ENCODE measurements at regions not wholly inside any gene's neighbourhood (a gene's known extent, or its start where the extent isn't known, plus 50 kb on each side); places are given as distances from the start of the nearest gene placed in this dataset.
"Not testable (repeated sequence)": the region's sequence is repeated elsewhere in the genome, so short reads cannot be mapped to it uniquely, and the experiment has no call there.

GRCh38 chrX:115840729-115841409, 279.9 kb downstream of the PLS3 start:
- H3K9ac ChIP-seq (ENCODE audit: extremely low read depth, low read length, poor library complexity, severe bottlenecking); H3K4me1 Mint-ChIP-seq; DNase-seq; H3K27ac ChIP-seq (ENCODE audit: low read depth, low read length); H3K9me3 ChIP-seq (ENCODE audit: control insufficient read depth, low read length); H3K36me3 Mint-ChIP-seq (ENCODE audit: low read depth); H3K27me3 Mint-ChIP-seq (ENCODE audit: insufficient read depth); H3K4me1 ChIP-seq (ENCODE audit: control insufficient read depth, insufficient read depth, low read length); H3K9me3 Mint-ChIP-seq; H3K36me3 ChIP-seq (ENCODE audit: control insufficient read depth, insufficient read depth, low read length); H3K27me3 ChIP-seq (ENCODE audit: control insufficient read depth, insufficient read depth, low read length, poor library complexity, severe bottlenecking); H3K27ac Mint-ChIP-seq; H3K4me3 ChIP-seq (ENCODE audit: low read length): not testable (repeated sequence)
- WGBS, 2 experiments (ENCODE audit: insufficient coverage in 1 of 2, insufficient read length in 1 of 2) = no CpG with 5 or more reads among the region's 33 CpGs
- peak overlapping the region; percentile 45 for H3K4me3 Mint-ChIP-seq

DNA sequence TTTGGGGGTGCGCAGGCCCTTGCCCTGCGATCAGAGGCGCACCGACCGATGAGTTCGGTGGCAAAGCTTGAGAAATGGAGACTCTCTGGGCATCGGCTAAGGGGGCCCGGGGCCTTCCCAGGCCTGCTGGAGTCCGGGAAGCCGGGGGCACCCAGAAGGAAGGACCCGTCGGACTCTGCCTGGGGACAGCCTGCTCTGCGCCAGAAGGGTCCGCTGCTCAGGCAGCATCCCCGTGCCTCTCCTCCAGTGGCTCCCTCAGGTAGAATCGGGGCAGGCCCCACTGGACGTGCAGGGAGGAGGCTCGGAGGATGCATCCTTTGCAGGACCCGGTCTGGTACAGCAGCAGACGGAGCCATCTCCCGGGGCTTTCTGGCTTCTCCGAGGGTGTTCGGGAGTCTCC, 290.0 kb downstream of the PLS3 start:
- not testable (repeated sequence) for H3K27me3 ChIP-seq (ENCODE audit: control insufficient read depth, insufficient read depth, low read length, poor library complexity, severe bottlenecking); H3K9me3 ChIP-seq (ENCODE audit: control insufficient read depth, low read length); H3K36me3 Mint-ChIP-seq (ENCODE audit: low read depth); H3K4me1 ChIP-seq (ENCODE audit: control insufficient read depth, insufficient read depth, low read length); H3K27me3 Mint-ChIP-seq (ENCODE audit: insufficient read depth); DNase-seq; H3K9me3 Mint-ChIP-seq; H3K4me3 Mint-ChIP-seq; H3K4me1 Mint-ChIP-seq; H3K9ac ChIP-seq (ENCODE audit: extremely low read depth, low read length, poor library complexity, severe bottlenecking); H3K4me3 ChIP-seq (ENCODE audit: low read length); H3K27ac Mint-ChIP-seq; H3K36me3 ChIP-seq (ENCODE audit: control insufficient read depth, insufficient read depth, low read length); H3K27ac ChIP-seq (ENCODE audit: low read depth, low read length)
- no CpG with 5 or more reads among the region's 23 CpGs for WGBS, 2 experiments (ENCODE audit: insufficient coverage in 1 of 2, insufficient read length in 1 of 2)

DNA sequence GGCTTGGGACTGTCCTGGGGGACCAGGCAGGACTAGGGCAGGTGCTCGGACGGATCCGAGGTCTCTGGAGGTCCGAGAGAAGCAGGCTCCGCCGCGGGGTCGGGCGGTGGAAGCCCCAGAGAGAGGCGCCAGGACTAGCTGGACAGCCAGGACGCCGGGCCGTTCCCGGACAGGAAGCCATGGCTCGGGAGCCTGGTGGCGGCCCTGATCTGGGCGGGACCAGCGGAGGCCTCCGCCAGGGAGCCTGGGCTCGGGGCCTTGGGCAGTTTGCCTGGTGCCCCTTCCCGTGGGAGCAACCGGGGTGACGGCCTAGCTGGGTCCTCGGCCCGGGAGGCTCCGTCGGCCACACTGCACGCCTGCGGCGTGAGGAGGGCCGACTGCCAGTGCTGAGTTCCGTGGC, 292.3 kb downstream of the PLS3 start:
- 95 to 100% methylated on average over 8 to 11 of the region's 32 CpGs for WGBS, 2 experiments (ENCODE audit: insufficient coverage in 1 of 2, insufficient read length in 1 of 2)
- not testable (repeated sequence) for H3K9me3 Mint-ChIP-seq; H3K9me3 ChIP-seq (ENCODE audit: control insufficient read depth, low read length); H3K27ac Mint-ChIP-seq; DNase-seq; H3K4me1 ChIP-seq (ENCODE audit: control insufficient read depth, insufficient read depth, low read length); H3K9ac ChIP-seq (ENCODE audit: extremely low read depth, low read length, poor library complexity, severe bottlenecking); H3K36me3 ChIP-seq (ENCODE audit: control insufficient read depth, insufficient read depth, low read length); H3K4me3 ChIP-seq (ENCODE audit: low read length); H3K27ac ChIP-seq (ENCODE audit: low read depth, low read length); H3K4me3 Mint-ChIP-seq; H3K36me3 Mint-ChIP-seq (ENCODE audit: low read depth); H3K4me1 Mint-ChIP-seq; H3K27me3 ChIP-seq (ENCODE audit: control insufficient read depth, insufficient read depth, low read length, poor library complexity, severe bottlenecking); H3K27me3 Mint-ChIP-seq (ENCODE audit: insufficient read depth)

DNA sequence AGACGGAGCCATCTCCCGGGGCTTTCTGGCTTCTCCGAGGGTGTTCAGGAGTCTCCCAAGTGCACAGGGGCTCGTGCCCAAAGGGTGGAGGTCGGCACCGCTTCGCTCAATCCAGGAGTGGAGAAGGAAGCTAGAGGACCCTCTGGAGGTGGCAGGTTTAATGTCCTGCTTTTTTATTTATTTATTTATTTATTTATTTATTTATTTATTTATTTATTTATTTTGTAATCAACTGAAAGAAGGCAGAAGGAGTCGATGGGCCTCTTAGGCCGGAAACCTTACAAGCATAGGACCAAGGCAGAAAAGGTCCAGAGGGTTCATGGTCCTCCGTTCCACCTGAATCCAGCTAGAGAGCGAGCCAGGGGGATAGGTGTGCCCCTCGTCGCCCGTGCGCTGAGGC, 289.4 kb upstream of the AGTR2 start:
- not testable (repeated sequence) for H3K9me3 ChIP-seq (ENCODE audit: control insufficient read depth, low read length); H3K27ac ChIP-seq (ENCODE audit: low read depth, low read length); DNase-seq; H3K27me3 Mint-ChIP-seq (ENCODE audit: insufficient read depth); H3K4me3 Mint-ChIP-seq; H3K4me3 ChIP-seq (ENCODE audit: low read length); H3K4me1 ChIP-seq (ENCODE audit: control insufficient read depth, insufficient read depth, low read length); H3K27me3 ChIP-seq (ENCODE audit: control insufficient read depth, insufficient read depth, low read length, poor library complexity, severe bottlenecking); H3K4me1 Mint-ChIP-seq; H3K27ac Mint-ChIP-seq; H3K9ac ChIP-seq (ENCODE audit: extremely low read depth, low read length, poor library complexity, severe bottlenecking); H3K36me3 ChIP-seq (ENCODE audit: control insufficient read depth, insufficient read depth, low read length); H3K36me3 Mint-ChIP-seq (ENCODE audit: low read depth); H3K9me3 Mint-ChIP-seq
- no CpG with 5 or more reads among the region's 15 CpGs for WGBS, 2 experiments (ENCODE audit: insufficient coverage in 1 of 2, insufficient read length in 1 of 2)

- WGBS, 2 experiments (ENCODE audit: insufficient coverage in 1 of 2, insufficient read length in 1 of 2) = no CpG with 5 or more reads among the region's 13 CpGs
- not testable (repeated sequence) for H3K9ac ChIP-seq (ENCODE audit: extremely low read depth, low read length, poor library complexity, severe bottlenecking); H3K4me1 Mint-ChIP-seq; H3K27ac ChIP-seq (ENCODE audit: low read depth, low read length); H3K27ac Mint-ChIP-seq; H3K27me3 Mint-ChIP-seq (ENCODE audit: insufficient read depth); H3K36me3 Mint-ChIP-seq (ENCODE audit: low read depth); H3K9me3 ChIP-seq (ENCODE audit: control insufficient read depth, low read length); H3K4me3 Mint-ChIP-seq; H3K9me3 Mint-ChIP-seq; DNase-seq; H3K27me3 ChIP-seq (ENCODE audit: control insufficient read depth, insufficient read depth, low read length, poor library complexity, severe bottlenecking); H3K4me1 ChIP-seq (ENCODE audit: control insufficient read depth, insufficient read depth, low read length); H3K36me3 ChIP-seq (ENCODE audit: control insufficient read depth, insufficient read depth, low read length); H3K4me3 ChIP-seq (ENCODE audit: low read length)
Measured at GRCh38 chrX:115884121-115884520, 286.4 kb upstream of the AGTR2 start.

GRCh38 chrX:115888041-115888440, 282.5 kb upstream of the AGTR2 start:
- not testable (repeated sequence) for H3K27ac ChIP-seq (ENCODE audit: low read depth, low read length); H3K9me3 ChIP-seq (ENCODE audit: control insufficient read depth, low read length); H3K36me3 ChIP-seq (ENCODE audit: control insufficient read depth, insufficient read depth, low read length); DNase-seq; H3K9me3 Mint-ChIP-seq; H3K27me3 ChIP-seq (ENCODE audit: control insufficient read depth, insufficient read depth, low read length, poor library complexity, severe bottlenecking); H3K4me3 Mint-ChIP-seq; H3K9ac ChIP-seq (ENCODE audit: extremely low read depth, low read length, poor library complexity, severe bottlenecking); H3K27me3 Mint-ChIP-seq (ENCODE audit: insufficient read depth); H3K27ac Mint-ChIP-seq; H3K4me1 Mint-ChIP-seq; H3K4me1 ChIP-seq (ENCODE audit: control insufficient read depth, insufficient read depth, low read length); H3K4me3 ChIP-seq (ENCODE audit: low read length)
- peaks cover 16% of the 10 kb centered on the region for H3K36me3 Mint-ChIP-seq (ENCODE audit: low read depth)
- WGBS, 2 experiments (ENCODE audit: insufficient coverage in 1 of 2, insufficient read length in 1 of 2) = no CpG with 5 or more reads among the region's 29 CpGs

DNA sequence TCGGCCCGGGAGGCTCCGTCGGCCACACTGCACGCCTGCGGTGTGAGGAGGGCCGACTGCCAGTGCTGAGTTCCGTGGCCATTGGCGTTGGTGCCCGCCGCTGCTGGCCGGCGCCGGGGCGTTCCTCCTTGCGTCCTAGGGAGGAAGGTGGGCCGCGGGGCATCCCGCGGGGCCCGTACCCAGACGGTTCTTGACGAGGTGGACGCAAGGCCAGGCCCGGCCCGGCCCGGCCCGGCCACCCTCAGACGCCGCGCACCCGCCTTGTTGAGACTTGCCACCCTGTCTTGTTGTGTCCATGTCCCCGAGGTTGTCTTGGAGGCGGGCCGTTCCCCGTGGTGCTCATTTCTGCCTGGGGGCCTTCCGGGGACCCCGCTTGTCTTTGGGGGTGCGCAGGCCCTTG, 282.0 kb upstream of the AGTR2 start:
- H3K27me3 ChIP-seq (ENCODE audit: control insufficient read depth, insufficient read depth, low read length, poor library complexity, severe bottlenecking); H3K4me1 ChIP-seq (ENCODE audit: control insufficient read depth, insufficient read depth, low read length); H3K36me3 ChIP-seq (ENCODE audit: control insufficient read depth, insufficient read depth, low read length); H3K4me1 Mint-ChIP-seq; H3K9ac ChIP-seq (ENCODE audit: extremely low read depth, low read length, poor library complexity, severe bottlenecking); H3K27ac Mint-ChIP-seq; H3K27me3 Mint-ChIP-seq (ENCODE audit: insufficient read depth); H3K4me3 ChIP-seq (ENCODE audit: low read length); H3K4me3 Mint-ChIP-seq; H3K9me3 Mint-ChIP-seq; DNase-seq; H3K9me3 ChIP-seq (ENCODE audit: control insufficient read depth, low read length); H3K27ac ChIP-seq (ENCODE audit: low read depth, low read length): not testable (repeated sequence)
- WGBS, 2 experiments (ENCODE audit: insufficient coverage in 1 of 2, insufficient read length in 1 of 2) = no CpG with 5 or more reads among the region's 39 CpGs
- peaks cover 16% of the 10 kb centered on the region for H3K36me3 Mint-ChIP-seq (ENCODE audit: low read depth)

Measured in endodermal cell (in vitro differentiated cells).